Sigmoid colon (tissue), 6 donors: ENCODE measurements at regions not wholly inside any gene's neighbourhood (a gene's known extent, or its start where the extent isn't known, plus 50 kb on each side); places are given as distances from the start of the nearest gene placed in this dataset.

Source experiments
- DNase-seq: peaks from one replicate; pipeline ENCODE4 v3.0.0-alpha.2; 2019
- H3K27ac ChIP-seq, 4 donors: fragments of 200-600 bp; sonication (generic); one replicate each; pipeline ENCODE4 v1.5.1; 2016 to 2019; ENCODE audit warnings: mild to moderate bottlenecking in 1 of 4
- H3K27me3 ChIP-seq, 3 donors: fragments of 200-600 bp; sonication (generic); one replicate each; pipeline ENCODE4 v1.5.1; 2019; ENCODE audit warnings: mild to moderate bottlenecking in 1 of 3
- H3K36me3 ChIP-seq, 4 donors: fragments of 200-600 bp; sonication (generic); one replicate each; pipeline ENCODE4 v1.5.1; 2016 to 2019
- H3K4me1 ChIP-seq, 4 donors: fragments of 200-600 bp; sonication (generic); one replicate each; pipeline ENCODE4 v1.5.1; 2017 to 2019
- H3K4me3 ChIP-seq, 4 donors: fragments of 200-600 bp; sonication (generic); one replicate each; pipeline ENCODE4 v1.5.1; 2017 to 2019; ENCODE audit warnings: mild to moderate bottlenecking in 2 of 4, moderate library complexity in 1 of 4
- H3K9me3 ChIP-seq, 4 donors: fragments of 200-600 bp in 3 of 4; sonication (generic) in 3 of 4; one replicate each; pipeline versions ENCODE4 v1.5.1 to v1.6.1; 2013 to 2019
- CTCF ChIP-seq, 4 experiments: fragments of 450-650 bp in 3 of 4; fragments of 200-600 bp in 1 of 4; IDR thresholded peaks; one replicate each; pipeline ENCODE4 v1.5.1; 2016 to 2019; ENCODE audit warnings: antibody characterized with exemption in 4 of 4, mild to moderate bottlenecking in 3 of 4, moderate library complexity in 2 of 4
- EP300 ChIP-seq, 4 donors: sonication (generic); formaldehyde crosslinking; IDR thresholded peaks; one replicate each; pipeline ENCODE4 v1.6.1; 2017; ENCODE audit warnings: antibody characterized with exemption in 4 of 4
- POLR2A ChIP-seq, 2 donors: fragments of 450-650 bp; IDR thresholded peaks; one replicate each; pipeline ENCODE4 v1.6.1; 2016; ENCODE audit warnings: antibody characterized with exemption in 2 of 2, mild to moderate bottlenecking in 2 of 2, moderate library complexity in 2 of 2
- POLR2AphosphoS5 ChIP-seq, 4 donors: sonication (generic); formaldehyde crosslinking; IDR thresholded peaks; one replicate each; pipeline ENCODE4 v1.6.1; 2017; ENCODE audit warnings: antibody characterized with exemption in 4 of 4
- WGBS, 2 donors: extraction: QIAGEN DNeasy Blood & Tissue Kit; methylation state at CpG; one replicate each; pipeline ENCODE4 v1.1.7; 2013; 5-methylcytosine and 5-hydroxymethylcytosine counted together
- intact Hi-C: fragments of 100-400 bp; cut with DNase I; formaldehyde crosslinking; loops from one replicate; pipeline ENCODE4 v1.15.1; 2023
- donor health status: healthy with polysubstance abuse.
- donor health status: healthy.

GRCh38 chr2:83596592-83597282, 862.3 kb downstream of the SUCLG1 start:
- 58 to 73% methylated on average over 1 of the region's 1 CpG for WGBS, 2 donors
- no peak overlapping the region for H3K27ac ChIP-seq
- no peak overlapping the region for H3K4me3 ChIP-seq
- no peak for DNase-seq
- TF ChIP-seq POLR2A (IDR thresholded peaks at IDR 0.05) (no peak), EP300 (IDR thresholded peaks at IDR 0.05) (no peak), CTCF (IDR thresholded peaks at IDR 0.05) (no peak)
- H3K9me3 ChIP-seq: no peaks in the 10 kb centered on the region
- H3K4me1 ChIP-seq: no peaks in the 10 kb centered on the region
- H3K36me3 ChIP-seq: no peaks in the 10 kb centered on the region
- intact Hi-C loops: no loop called here
- no peaks in the 10 kb centered on the region for H3K27me3 ChIP-seq

- WGBS, 2 donors: 62% methylated on average over 3 of the region's 3 CpGs
Measured at GRCh38 chr2:83595926-83596325, 863.2 kb downstream of the SUCLG1 start.

GRCh38 chr2:83595121-83595690, 863.9 kb downstream of the SUCLG1 start:
- Histone ChIP-seq H3K9me3 (no peaks in the 10 kb centered on the region), H3K27me3 (no peaks in the 10 kb centered on the region)

More at GRCh38 chr2:83595926-83596325, 863.2 kb downstream of the SUCLG1 start:
- H3K27ac ChIP-seq: no peak overlapping the region
- no peak for DNase-seq
- no peaks in the 10 kb centered on the region for H3K4me1 ChIP-seq
- H3K4me3 ChIP-seq: no peak overlapping the region
- H3K27me3 ChIP-seq: no peaks in the 10 kb centered on the region
- TF ChIP-seq CTCF (IDR thresholded peaks at IDR 0.05) (no peak), POLR2A (IDR thresholded peaks at IDR 0.05) (no peak), POLR2AphosphoS5 (IDR thresholded peaks at IDR 0.05) (no peak), EP300 (IDR thresholded peaks at IDR 0.05) (no peak)
- intact Hi-C loops: no loop called here
- no peaks in the 10 kb centered on the region for H3K9me3 ChIP-seq
- no peaks in the 10 kb centered on the region for H3K36me3 ChIP-seq

GRCh38 chr2:83594241-83595120, 864.6 kb downstream of the SUCLG1 start:
- TF ChIP-seq POLR2A (IDR thresholded peaks at IDR 0.05) (no peak), EP300 (IDR thresholded peaks at IDR 0.05) (no peak), POLR2AphosphoS5 (IDR thresholded peaks at IDR 0.05) (no peak), CTCF (IDR thresholded peaks at IDR 0.05) (no peak)
- WGBS, 2 donors: 66 to 81% methylated on average over 5 of the region's 5 CpGs
- intact Hi-C loops: no loop called here
- Histone ChIP-seq H3K27me3 (no peaks in the 10 kb centered on the region), H3K27ac (no peak overlapping the region), H3K36me3 (no peaks in the 10 kb centered on the region), H3K4me3 (no peak overlapping the region), H3K4me1 (no peaks in the 10 kb centered on the region), H3K9me3 (no peaks in the 10 kb centered on the region)
- DNase-seq: no peak

More at GRCh38 chr2:83595121-83595690, 863.9 kb downstream of the SUCLG1 start:
- Histone ChIP-seq H3K36me3 (no peaks in the 10 kb centered on the region), H3K4me1 (no peaks in the 10 kb centered on the region), H3K4me3 (no peak overlapping the region), H3K27ac (no peak overlapping the region)
- no peak for TF ChIP-seq POLR2A (IDR thresholded peaks at IDR 0.05)
- TF ChIP-seq CTCF (IDR thresholded peaks at IDR 0.05): no peak
- TF ChIP-seq POLR2AphosphoS5 (IDR thresholded peaks at IDR 0.05): no peak
- TF ChIP-seq EP300 (IDR thresholded peaks at IDR 0.05): no peak
- DNase-seq: no peak
- intact Hi-C loops: no loop called here
- 67 to 71% methylated on average over 2 of the region's 2 CpGs for WGBS, 2 donors
